Astrocyte (in vitro differentiated cells and primary cell): ENCODE measurements at regions not wholly inside any gene's neighbourhood (a gene's known extent, or its start where the extent isn't known, plus 50 kb on each side); places are given as distances from the start of the nearest gene placed in this dataset.

Experiments used
- EZH2 ChIP-seq: IDR thresholded peaks from 2 replicates; pipeline ENCODE4 v1.6.1; 2012; ENCODE audit warnings: mild to moderate bottlenecking, low read length, inconsistent platforms; ENCODE audit not compliant: insufficient read depth
- TF ChIP-seq, protein P1 (sequence below): IDR thresholded peaks from 2 replicates; pipeline ENCODE4 v1.5.1; 2011; ENCODE audit warnings: low read depth, mild to moderate bottlenecking, inconsistent platforms, low read length, moderate library complexity; ENCODE audit not compliant: insufficient read depth

DNA sequence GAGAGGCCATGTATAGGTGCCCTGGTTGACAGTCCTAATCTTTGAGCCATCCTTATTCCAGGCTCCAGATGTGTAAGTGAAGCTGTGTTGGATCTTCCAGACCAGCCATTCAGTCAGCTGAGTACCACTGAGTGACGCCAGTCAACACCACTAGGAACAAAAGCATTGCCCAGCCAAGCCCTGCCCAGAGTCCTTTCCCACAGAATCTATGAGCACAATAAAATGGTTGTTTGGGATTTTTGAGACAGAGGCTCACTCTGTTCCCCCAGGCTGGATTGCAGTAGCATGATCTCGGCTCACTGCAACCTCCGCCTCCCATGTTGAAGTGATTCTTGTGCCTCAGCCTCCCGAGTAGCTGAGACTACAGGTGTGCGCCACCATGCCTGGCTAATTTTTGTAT lies 262.5 kb downstream of the BCOR start:
- no peak for TF ChIP-seq EZH2
- TF ChIP-seq, protein P1, sequence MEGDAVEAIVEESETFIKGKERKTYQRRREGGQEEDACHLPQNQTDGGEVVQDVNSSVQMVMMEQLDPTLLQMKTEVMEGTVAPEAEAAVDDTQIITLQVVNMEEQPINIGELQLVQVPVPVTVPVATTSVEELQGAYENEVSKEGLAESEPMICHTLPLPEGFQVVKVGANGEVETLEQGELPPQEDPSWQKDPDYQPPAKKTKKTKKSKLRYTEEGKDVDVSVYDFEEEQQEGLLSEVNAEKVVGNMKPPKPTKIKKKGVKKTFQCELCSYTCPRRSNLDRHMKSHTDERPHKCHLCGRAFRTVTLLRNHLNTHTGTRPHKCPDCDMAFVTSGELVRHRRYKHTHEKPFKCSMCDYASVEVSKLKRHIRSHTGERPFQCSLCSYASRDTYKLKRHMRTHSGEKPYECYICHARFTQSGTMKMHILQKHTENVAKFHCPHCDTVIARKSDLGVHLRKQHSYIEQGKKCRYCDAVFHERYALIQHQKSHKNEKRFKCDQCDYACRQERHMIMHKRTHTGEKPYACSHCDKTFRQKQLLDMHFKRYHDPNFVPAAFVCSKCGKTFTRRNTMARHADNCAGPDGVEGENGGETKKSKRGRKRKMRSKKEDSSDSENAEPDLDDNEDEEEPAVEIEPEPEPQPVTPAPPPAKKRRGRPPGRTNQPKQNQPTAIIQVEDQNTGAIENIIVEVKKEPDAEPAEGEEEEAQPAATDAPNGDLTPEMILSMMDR, result no peak
